ENCODE measurements at regions not wholly inside any gene's neighbourhood (a gene's known extent, or its start where the extent isn't known, plus 50 kb on each side); places are given as distances from the start of the nearest gene placed in this dataset.

DNA sequence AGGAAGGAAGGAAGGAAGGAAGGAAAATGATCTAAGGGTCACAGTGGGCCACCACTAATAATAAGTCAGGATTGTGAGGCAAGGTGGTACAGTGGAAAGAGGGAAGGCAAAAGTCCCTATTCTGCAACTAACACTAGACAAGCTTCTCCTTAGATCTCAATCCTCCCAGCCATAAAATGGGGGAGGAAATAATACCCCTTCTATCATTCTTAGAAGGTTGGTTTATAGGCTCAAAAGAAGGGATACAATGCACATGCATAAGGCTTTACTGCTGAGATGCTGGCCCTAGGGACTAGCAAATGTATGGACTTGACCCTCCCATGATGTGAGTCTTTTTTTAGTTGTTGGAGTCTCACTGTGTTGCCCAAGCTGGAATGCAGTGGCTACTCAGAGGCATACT is 167.7 kb upstream of the ZNF507 start:
- TF ChIP-seq, protein P1, sequence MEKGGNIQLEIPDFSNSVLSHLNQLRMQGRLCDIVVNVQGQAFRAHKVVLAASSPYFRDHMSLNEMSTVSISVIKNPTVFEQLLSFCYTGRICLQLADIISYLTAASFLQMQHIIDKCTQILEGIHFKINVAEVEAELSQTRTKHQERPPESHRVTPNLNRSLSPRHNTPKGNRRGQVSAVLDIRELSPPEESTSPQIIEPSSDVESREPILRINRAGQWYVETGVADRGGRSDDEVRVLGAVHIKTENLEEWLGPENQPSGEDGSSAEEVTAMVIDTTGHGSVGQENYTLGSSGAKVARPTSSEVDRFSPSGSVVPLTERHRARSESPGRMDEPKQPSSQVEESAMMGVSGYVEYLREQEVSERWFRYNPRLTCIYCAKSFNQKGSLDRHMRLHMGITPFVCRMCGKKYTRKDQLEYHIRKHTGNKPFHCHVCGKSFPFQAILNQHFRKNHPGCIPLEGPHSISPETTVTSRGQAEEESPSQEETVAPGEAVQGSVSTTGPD (CRISPR knock-in tag; IDR thresholded peaks at IDR 0.05), result no peak
- no peak for TF ChIP-seq CTCF (CRISPR knock-in tag; IDR thresholded peaks at IDR 0.05)
- TF ChIP-seq BRF2 (CRISPR knock-in tag; IDR thresholded peaks at IDR 0.05), result no peak
- TF ChIP-seq ZNF530 (CRISPR knock-in tag; IDR thresholded peaks at IDR 0.05; ENCODE audit: low read depth), result no peak
- no peak for TF ChIP-seq NR2C2 (CRISPR knock-in tag; IDR thresholded peaks at IDR 0.05; ENCODE audit: borderline replicate concordance)
- TF ChIP-seq CHCHD3 (CRISPR knock-in tag; IDR thresholded peaks at IDR 0.05), result no peak
- TF ChIP-seq REST (IDR thresholded peaks at IDR 0.05; ENCODE audit: borderline replicate concordance in 1 of 2, low read depth in 1 of 2, low read length in 2 of 2), result no peak
- TF ChIP-seq ZNF317 (CRISPR knock-in tag; IDR thresholded peaks at IDR 0.05), result no peak

Measured in HepG2 (cell line).